GM21381 (cell line): ENCODE measurements at regions not wholly inside any gene's neighbourhood (a gene's known extent, or its start where the extent isn't known, plus 50 kb on each side); places are given as distances from the start of the nearest gene placed in this dataset.
"Not testable (repeated sequence)": the region's sequence is repeated elsewhere in the genome, so short reads cannot be mapped to it uniquely, and the experiment has no call there.

Experiments used
- ATAC-seq: cut with Tn5 transposase; IDR thresholded peaks from one replicate; pipeline ENCODE4 v1.9.1; 2021; ENCODE audit warnings: mild to moderate bottlenecking, moderate library complexity; ENCODE audit not compliant: unreplicated experiment

GRCh38 chr6:74534465-74535211, 671.2 kb downstream of the COL12A1 start:
- ATAC-seq: no peak

GRCh38 chr6:74519163-74519562, 686.7 kb downstream of the COL12A1 start:
- ATAC-seq: no peak

GRCh38 chr6:74518035-74518434, 687.8 kb downstream of the COL12A1 start:
- no peak for ATAC-seq

GRCh38 chr6:74510878-74511277, 695.0 kb downstream of the COL12A1 start:
- ATAC-seq: no peak

GRCh38 chr6:74507649-74508048, 698.2 kb downstream of the COL12A1 start:
- no peak for ATAC-seq

GRCh38 chr6:74505391-74505790, 700.5 kb downstream of the COL12A1 start:
- no peak for ATAC-seq

- no peak for ATAC-seq
These were observed 700.9 kb downstream of the COL12A1 start for GRCh38 chr6:74504941-74505340.

- ATAC-seq: no peak
These were observed 713.3 kb downstream of the COL12A1 start for GRCh38 chr6:74492587-74492986.

- no peak for ATAC-seq
These were observed 713.9 kb downstream of the COL12A1 start for GRCh38 chr6:74491844-74492374.

- not testable (repeated sequence) for ATAC-seq
These were observed 717.1 kb downstream of the COL12A1 start for GRCh38 chr6:74488726-74489125.

GRCh38 chr6:74482180-74482579, 723.7 kb downstream of the COL12A1 start:
- no peak for ATAC-seq

- ATAC-seq: no peak
These were observed 725.3 kb downstream of the COL12A1 start for GRCh38 chr6:74480561-74480960.

GRCh38 chr6:74479960-74480359, 725.9 kb downstream of the COL12A1 start:
- ATAC-seq: no peak

GRCh38 chr6:74479420-74479819, 726.4 kb downstream of the COL12A1 start:
- no peak for ATAC-seq

GRCh38 chr6:74474046-74474445, 731.8 kb downstream of the COL12A1 start:
- not testable (repeated sequence) for ATAC-seq

GRCh38 chr6:74468552-74468951, 737.3 kb downstream of the COL12A1 start:
- ATAC-seq: not testable (repeated sequence)

- no peak for ATAC-seq
These were observed 738.2 kb downstream of the COL12A1 start for GRCh38 chr6:74467533-74468215.

GRCh38 chr6:74466572-74466971, 739.3 kb downstream of the COL12A1 start:
- ATAC-seq: no peak

- ATAC-seq: no peak
These were observed 746.6 kb downstream of the COL12A1 start for GRCh38 chr6:74459260-74459659.

- ATAC-seq: no peak
These were observed 747.3 kb downstream of the COL12A1 start for GRCh38 chr6:74458536-74458935.

- ATAC-seq: no peak
These were observed 750.1 kb downstream of the COL12A1 start for GRCh38 chr6:74455786-74456185.

GRCh38 chr6:74451953-74452352, 753.9 kb downstream of the COL12A1 start:
- no peak for ATAC-seq
